ENCODE measurements at regions not wholly inside any gene's neighbourhood (a gene's known extent, or its start where the extent isn't known, plus 50 kb on each side); places are given as distances from the start of the nearest gene placed in this dataset.

- no peak for TF ChIP-seq USF2 (IDR thresholded peaks at IDR 0.05; ENCODE audit: low read depth, low read length)
- TF ChIP-seq MAZ (IDR thresholded peaks at IDR 0.05; ENCODE audit: borderline replicate concordance, low read depth, low read length) = no peak
- TF ChIP-seq SMC3 (IDR thresholded peaks at IDR 0.05; ENCODE audit: low read depth, low read length) = no peak
- no peak for TF ChIP-seq RFX5 (IDR thresholded peaks at IDR 0.05; ENCODE audit: low read depth, low read length)
- TF ChIP-seq CTCF (conservative IDR thresholded peaks at IDR 0.05; ENCODE audit: low read depth, low read length) = no peak
- no peak for TF ChIP-seq MAFK (IDR thresholded peaks at IDR 0.05; ENCODE audit: low read depth, low read length)
- no peak for TF ChIP-seq RAD21 (IDR thresholded peaks at IDR 0.05; ENCODE audit: low read length)
- TF ChIP-seq ELK1 (IDR thresholded peaks at IDR 0.05; ENCODE audit: borderline replicate concordance, low read depth, low read length) = no peak
- TF ChIP-seq POLR2A (IDR thresholded peaks at IDR 0.05; ENCODE audit: low read depth, low read length) = no peak
- TF ChIP-seq BHLHE40 (IDR thresholded peaks at IDR 0.05; ENCODE audit: low read depth, low read length) = no peak
- TF ChIP-seq NFE2L2 (IDR thresholded peaks at IDR 0.05; ENCODE audit: low read depth, low read length) = no peak
- TF ChIP-seq RCOR1 (IDR thresholded peaks at IDR 0.05; ENCODE audit: insufficient replicate concordance, low read length) = no peak
- TF ChIP-seq CHD1 (IDR thresholded peaks at IDR 0.05; ENCODE audit: low read depth, low read length) = no peak
- TF ChIP-seq MXI1 (IDR thresholded peaks at IDR 0.05; ENCODE audit: borderline replicate concordance, low read depth, low read length) = no peak
- TF ChIP-seq FOS (IDR thresholded peaks at IDR 0.05; ENCODE audit: low read depth, low read length) = no peak
- TF ChIP-seq CEBPB (IDR thresholded peaks at IDR 0.05; ENCODE audit: low read depth, low read length) = no peak
- no peak overlapping the region for H3K23ac ChIP-seq (ENCODE audit: low read depth, low read length)
- H2AK5ac ChIP-seq (ENCODE audit: low read depth, low read length) = no peak overlapping the region
- no peak overlapping the region for H3K4ac ChIP-seq (ENCODE audit: low read depth, low read length)
- no peak overlapping the region for H3K14ac ChIP-seq (replicated peaks; ENCODE audit: low read depth, low read length)
- no peaks in the 10 kb centered on the region for H4K20me1 ChIP-seq (ENCODE audit: insufficient read depth, low read length)
- ChIA-PET POLR2A (ENCODE audit: unreplicated experiment) (no interaction called here), CTCF (no interaction called here)
- no peak overlapping the region for H4K8ac ChIP-seq (ENCODE audit: low read depth in 2 of 2, low read length in 2 of 2)
- no peak overlapping the region for H3K27ac ChIP-seq (ENCODE audit: insufficient read depth, low read length)
- H3K4me2 ChIP-seq (ENCODE audit: low read depth, low read length) = no peak overlapping the region
- no peaks in the 10 kb centered on the region for H3K9me1 ChIP-seq (ENCODE audit: insufficient read depth, low read length)
- H4K5ac ChIP-seq (ENCODE audit: low read depth, low read length) = no peak overlapping the region
- no peak overlapping the region for H2BK20ac ChIP-seq (ENCODE audit: low read depth, low read length)
- no peak overlapping the region for H2AK9ac ChIP-seq (replicated peaks; ENCODE audit: low read depth, low read length, poor library complexity)
- no TSS peak for BruUV-seq (replicated peaks)
- H2BK5ac ChIP-seq (ENCODE audit: low read depth, low read length, poor library complexity, severe bottlenecking) = no peak overlapping the region
- ATAC-seq (ENCODE audit: low read depth) = no peak
- intact Hi-C loops (cut with micrococcal nuclease) (no loop called here), dilution Hi-C loops (cut with HindIII; ENCODE audit: low sequenced_read_pairs, unreplicated experiment) (no loop called here), in situ Hi-C loops (cut with MboI; ENCODE audit: low sequenced_read_pairs) (loop anchor here (25.0 kb wide), 1 partner anchor 686 kb away; no protein-coding TSS in a partner anchor)
- H2BK120ac ChIP-seq (ENCODE audit: low read depth, low read length) = no peak overlapping the region
- H3K18ac ChIP-seq (ENCODE audit: low read depth, low read length) = no peak overlapping the region
- H3K9me3 ChIP-seq (ENCODE audit: control insufficient read depth, insufficient read depth, low read length) = no peaks in the 10 kb centered on the region
- H2AFZ ChIP-seq (replicated peaks; ENCODE audit: low read length, poor library complexity) = no peak overlapping the region
- no peaks in the 10 kb centered on the region for H3K4me1 ChIP-seq (ENCODE audit: control insufficient read depth, insufficient read depth, low read length)
- H3K4me3 ChIP-seq (ENCODE audit: insufficient read depth, low read depth, low read length) = no peak overlapping the region
- 50% methylated on average over 5 of the region's 7 CpGs; no CpG with 5 or more reads in 1 of the 2 experiments for WGBS, 2 experiments (ENCODE audit: extremely low coverage in 2 of 2, insufficient read length in 1 of 2)
- no peaks in the 10 kb centered on the region for H3K27me3 ChIP-seq (ENCODE audit: control insufficient read depth, insufficient read depth, low read length)
- H3K9ac ChIP-seq (ENCODE audit: low read depth, low read length) = no peak overlapping the region
- H3K79me1 ChIP-seq (ENCODE audit: low read depth in 1 of 2, low read length in 2 of 2) = no peaks in the 10 kb centered on the region
- DNase-seq = no peak
- H2BK15ac ChIP-seq (ENCODE audit: low read depth, low read length) = no peak overlapping the region
- H3K56ac ChIP-seq (ENCODE audit: extremely low read depth, insufficient read depth, low read length) = no peak overlapping the region
- H3K36me3 ChIP-seq (ENCODE audit: control insufficient read depth, insufficient read depth, low read length) = no peaks in the 10 kb centered on the region
- H4K91ac ChIP-seq (ENCODE audit: insufficient read depth, low read depth, low read length) = no peak overlapping the region
Observed at GRCh38 chr14:24726480-24726879, 92.5 kb upstream of the GZMB start.

Measured in IMR-90 (cell line).